HG02588 (cell line): ENCODE measurements at regions not wholly inside any gene's neighbourhood (a gene's known extent, or its start where the extent isn't known, plus 50 kb on each side); places are given as distances from the start of the nearest gene placed in this dataset.
"Not testable (repeated sequence)": the region's sequence is repeated elsewhere in the genome, so short reads cannot be mapped to it uniquely, and the experiment has no call there.

ENCODE experiments used
- ATAC-seq: cut with Tn5 transposase; IDR thresholded peaks from one replicate; pipeline ENCODE4 v1.9.1; 2021; ENCODE audit warnings: mild to moderate bottlenecking, moderate library complexity; ENCODE audit not compliant: unreplicated experiment

- ATAC-seq = no peak
Measured at GRCh38 chr14:22118899-22119477, 445.4 kb upstream of the OR4E1 start.

- no peak for ATAC-seq
Measured at GRCh38 chr14:22113401-22113800, 439.8 kb upstream of the OR4E1 start.

GRCh38 chr14:22112004-22112403 lies 438.4 kb upstream of the OR4E1 start:
- ATAC-seq = no peak

- no peak for ATAC-seq
Measured at GRCh38 chr14:22107753-22108152, 434.1 kb upstream of the OR4E1 start.

- no peak for ATAC-seq
Measured at GRCh38 chr14:22106700-22107697, 433.4 kb upstream of the OR4E1 start.

- no peak for ATAC-seq
Measured at GRCh38 chr14:22105624-22106006, 432.0 kb upstream of the OR4E1 start.

- no peak for ATAC-seq
Measured at GRCh38 chr14:22105006-22105623, 431.5 kb upstream of the OR4E1 start.

GRCh38 chr14:22100764-22101120 lies 427.1 kb upstream of the OR4E1 start:
- ATAC-seq = not testable (repeated sequence)

- ATAC-seq = peak; percentile 53
Measured at GRCh38 chr14:22099942-22100763, 426.5 kb upstream of the OR4E1 start.

- no peak for ATAC-seq
Measured at GRCh38 chr14:22098435-22098834, 424.8 kb upstream of the OR4E1 start.

- no peak for ATAC-seq
Measured at GRCh38 chr14:22097586-22098292, 424.1 kb upstream of the OR4E1 start.

- no peak for ATAC-seq
Measured at GRCh38 chr14:22097072-22097471, 423.5 kb upstream of the OR4E1 start.

GRCh38 chr14:22096514-22096895 lies 422.9 kb upstream of the OR4E1 start:
- ATAC-seq = peak; percentile 65

GRCh38 chr14:22095860-22096513 lies 422.4 kb upstream of the OR4E1 start:
- ATAC-seq = no peak

GRCh38 chr14:22089940-22090339 lies 416.3 kb upstream of the OR4E1 start:
- no peak for ATAC-seq

- ATAC-seq = no peak
Measured at GRCh38 chr14:22088614-22089342, 415.2 kb upstream of the OR4E1 start.

- ATAC-seq = no peak
Measured at GRCh38 chr14:22086131-22086530, 412.5 kb upstream of the OR4E1 start.

GRCh38 chr14:22084393-22085281 lies 411.0 kb upstream of the OR4E1 start:
- no peak for ATAC-seq
